ENCODE measurements at regions not wholly inside any gene's neighbourhood (a gene's known extent, or its start where the extent isn't known, plus 50 kb on each side); places are given as distances from the start of the nearest gene placed in this dataset.

- no peak overlapping the region for H3K27ac ChIP-seq
- no peak overlapping the region for H3K4me3 ChIP-seq
- no peaks in the 10 kb centered on the region for H3K4me1 ChIP-seq (ENCODE audit: control insufficient read depth in 1 of 2, low read depth in 2 of 2)
- no peaks in the 10 kb centered on the region for H3K9me3 ChIP-seq
- H3K27me3 ChIP-seq (replicated peaks; ENCODE audit: insufficient read depth), result no peaks in the 10 kb centered on the region
- TF ChIP-seq CTCF (IDR thresholded peaks at IDR 0.05), result no peak
- no peaks in the 10 kb centered on the region for H3K36me3 ChIP-seq
- no peak for ATAC-seq (ENCODE audit: insufficient number of reproducible peaks, low FRiP score, low read depth)
- no peak for DNase-seq (ENCODE audit: low spot score)
Measured at GRCh38 chr1:193306430-193306829, 120.0 kb upstream of the B3GALT2 start.
